GM12892 (cell line): ENCODE measurements at regions not wholly inside any gene's neighbourhood (a gene's known extent, or its start where the extent isn't known, plus 50 kb on each side); places are given as distances from the start of the nearest gene placed in this dataset.

ENCODE experiments used
- DNase-seq: peaks from one replicate; pipeline ENCODE4 v3.0.0; 2011; ENCODE audit not compliant: insufficient read length
- FAIRE-seq: peaks from 2 replicates; lab custom pipeline; 2011; peaks lifted over from hg19 to GRCh38; lab: Jason Lieb, UNC
- POLR2A ChIP-seq: IDR thresholded peaks from 2 replicates; pipeline ENCODE4 v1.6.1; 2011; ENCODE audit warnings: low read depth, low read length, control low read depth
- POLR2AphosphoS5 ChIP-seq: IDR thresholded peaks from 2 replicates; pipeline ENCODE4 v1.6.1; 2011; ENCODE audit warnings: low read depth, low read length, control low read depth
- TAF1 ChIP-seq: IDR thresholded peaks from 2 replicates; pipeline ENCODE4 v1.6.1; 2011; ENCODE audit warnings: low read depth, mild to moderate bottlenecking, control low read depth, low read length, borderline replicate concordance

GRCh38 chr18:40531051-40531450 is 1424.0 kb upstream of the PIK3C3 start:
- DNase-seq (no peak), FAIRE-seq (no peak)
- TF ChIP-seq POLR2AphosphoS5, result no peak
- TF ChIP-seq POLR2A, result no peak
- TF ChIP-seq TAF1, result no peak

- FAIRE-seq (no peak), DNase-seq (no peak)
- TF ChIP-seq POLR2A (no peak), POLR2AphosphoS5 (no peak), TAF1 (no peak)
These were observed 1425.6 kb upstream of the PIK3C3 start for GRCh38 chr18:40529478-40529877.

GRCh38 chr18:40524881-40525280 is 1430.2 kb upstream of the PIK3C3 start:
- DNase-seq (no peak), FAIRE-seq (no peak)
- TF ChIP-seq TAF1 (no peak), POLR2A (no peak), POLR2AphosphoS5 (no peak)

GRCh38 chr18:40523287-40523686 is 1431.7 kb upstream of the PIK3C3 start:
- no peak for FAIRE-seq
- TF ChIP-seq TAF1 (no peak), POLR2AphosphoS5 (no peak), POLR2A (no peak)
- no peak for DNase-seq

GRCh38 chr18:40501026-40501425 is 1454.0 kb upstream of the PIK3C3 start:
- no peak for TF ChIP-seq POLR2AphosphoS5
- no peak for TF ChIP-seq POLR2A
- TF ChIP-seq TAF1, result no peak
- no peak for FAIRE-seq
- no peak for DNase-seq

GRCh38 chr18:40494603-40495002 is 1460.4 kb upstream of the PIK3C3 start:
- TF ChIP-seq POLR2AphosphoS5 (no peak), POLR2A (no peak), TAF1 (no peak)
- FAIRE-seq (no peak), DNase-seq (no peak)

GRCh38 chr18:40493316-40493715 is 1461.7 kb upstream of the PIK3C3 start:
- TF ChIP-seq POLR2AphosphoS5 (no peak), TAF1 (no peak), POLR2A (no peak)
- DNase-seq (no peak), FAIRE-seq (no peak)

GRCh38 chr18:40489301-40489700 is 1465.7 kb upstream of the PIK3C3 start:
- FAIRE-seq, result no peak
- DNase-seq, result no peak
- TF ChIP-seq POLR2AphosphoS5, result no peak

GRCh38 chr18:40485318-40485717 is 1469.7 kb upstream of the PIK3C3 start:
- DNase-seq (no peak), FAIRE-seq (no peak)
- TF ChIP-seq POLR2A, result no peak
- no peak for TF ChIP-seq TAF1
- no peak for TF ChIP-seq POLR2AphosphoS5

GRCh38 chr18:40473221-40474029 is 1481.6 kb upstream of the PIK3C3 start:
- FAIRE-seq, result no peak
- DNase-seq, result no peak
- no peak for TF ChIP-seq TAF1
- TF ChIP-seq POLR2AphosphoS5, result no peak
- TF ChIP-seq POLR2A, result no peak

GRCh38 chr18:40470723-40471122 is 1484.3 kb upstream of the PIK3C3 start:
- no peak for TF ChIP-seq POLR2AphosphoS5
- TF ChIP-seq POLR2A, result no peak
- no peak for DNase-seq
- FAIRE-seq, result no peak

GRCh38 chr18:40469851-40470250 is 1485.2 kb upstream of the PIK3C3 start:
- DNase-seq, result no peak
- no peak for FAIRE-seq
- TF ChIP-seq TAF1, result no peak
- no peak for TF ChIP-seq POLR2A
- TF ChIP-seq POLR2AphosphoS5, result no peak

- no peak for TF ChIP-seq POLR2A
- no peak for TF ChIP-seq TAF1
- FAIRE-seq, result no peak
- no peak for DNase-seq
These were observed 1485.7 kb upstream of the PIK3C3 start for GRCh38 chr18:40469316-40469715.
